Osteoblast (primary cell): ENCODE measurements at regions not wholly inside any gene's neighbourhood (a gene's known extent, or its start where the extent isn't known, plus 50 kb on each side); places are given as distances from the start of the nearest gene placed in this dataset.

ENCODE experiments used
- DNase-seq: peaks from one replicate; pipeline ENCODE4 v3.0.0; 2011; ENCODE audit warnings: low spot score, mixed read lengths; ENCODE audit not compliant: insufficient read length; ENCODE audit errors: missing footprints
- H2AFZ ChIP-seq: 2 replicates; pipeline ENCODE4 v1.6.0; 2011; ENCODE audit warnings: mild to moderate bottlenecking, low read length
- H3K27ac ChIP-seq: 2 replicates; pipeline ENCODE4 v1.5.1; 2011; ENCODE audit warnings: mild to moderate bottlenecking, low read depth, low read length, moderate library complexity
- H3K27me3 ChIP-seq: 2 replicates; pipeline ENCODE4 v1.6.0; 2012; ENCODE audit warnings: mild to moderate bottlenecking, control low read depth, inconsistent platforms, low read length, moderate library complexity; ENCODE audit not compliant: insufficient read depth
- H3K36me3 ChIP-seq: 2 replicates; pipeline ENCODE4 v1.5.1; 2011; ENCODE audit warnings: mild to moderate bottlenecking, low read length, control low read depth, moderate library complexity; ENCODE audit not compliant: insufficient read depth
- H3K4me1 ChIP-seq: 2 replicates; pipeline ENCODE4 v1.5.1; 2011; ENCODE audit warnings: mild to moderate bottlenecking, low read length, control low read depth, moderate library complexity; ENCODE audit not compliant: insufficient read depth
- H3K4me2 ChIP-seq: 2 replicates; pipeline ENCODE4 v1.6.0; 2011; ENCODE audit warnings: mild to moderate bottlenecking, low read length; ENCODE audit not compliant: insufficient read depth
- H3K4me3 ChIP-seq: fragments of 200-600 bp; sonication (generic); 3 replicates; pipeline ENCODE4 v1.5.1; 2012; ENCODE audit warnings: mild to moderate bottlenecking, low read length, inconsistent platforms; ENCODE audit not compliant: insufficient read depth
- H3K79me2 ChIP-seq: 2 replicates; pipeline ENCODE4 v1.6.0; 2012; ENCODE audit warnings: mild to moderate bottlenecking, low read length, control low read depth, inconsistent platforms; ENCODE audit not compliant: insufficient read depth
- H3K9me3 ChIP-seq: 2 replicates; pipeline ENCODE4 v1.5.1; 2011; ENCODE audit warnings: low read depth, low read length, control low read depth
- H4K20me1 ChIP-seq: 2 replicates; pipeline ENCODE4 v1.6.0; 2012; ENCODE audit warnings: mild to moderate bottlenecking, low read length, control low read depth; ENCODE audit not compliant: insufficient read depth
- CTCF ChIP-seq: IDR thresholded peaks from 2 replicates; pipeline ENCODE4 v1.5.1; 2011; ENCODE audit warnings: mild to moderate bottlenecking, low read depth, low read length, moderate library complexity; ENCODE audit errors: extremely low read depth

- H2AFZ ChIP-seq, result no peak overlapping the region
- H4K20me1 ChIP-seq, result no peaks in the 10 kb centered on the region
- H3K9me3 ChIP-seq, result peaks cover 3% of the 10 kb centered on the region
- DNase-seq, result no peak
- no peaks in the 10 kb centered on the region for H3K27me3 ChIP-seq
- no peaks in the 10 kb centered on the region for H3K36me3 ChIP-seq
- no peaks in the 10 kb centered on the region for H3K79me2 ChIP-seq
- H3K4me1 ChIP-seq, result no peaks in the 10 kb centered on the region
- TF ChIP-seq CTCF, result no peak
- H3K27ac ChIP-seq, result no peak overlapping the region
- no peak overlapping the region for H3K4me3 ChIP-seq
- no peak overlapping the region for H3K4me2 ChIP-seq
These were observed 1402.3 kb upstream of the LRRTM1 start for GRCh38 chr2:81706856-81707255.

GRCh38 chr2:81703831-81704230 is 1399.3 kb upstream of the LRRTM1 start:
- Histone ChIP-seq H4K20me1 (no peaks in the 10 kb centered on the region), H2AFZ (no peak overlapping the region), H3K4me2 (no peak overlapping the region), H3K4me1 (no peaks in the 10 kb centered on the region), H3K27me3 (no peaks in the 10 kb centered on the region), H3K9me3 (peaks cover 3% of the 10 kb centered on the region), H3K36me3 (no peaks in the 10 kb centered on the region), H3K4me3 (no peak overlapping the region), H3K79me2 (no peaks in the 10 kb centered on the region), H3K27ac (no peak overlapping the region)
- no peak for TF ChIP-seq CTCF
- no peak for DNase-seq

GRCh38 chr2:81692566-81692965 is 1388.0 kb upstream of the LRRTM1 start:
- Histone ChIP-seq H4K20me1 (no peaks in the 10 kb centered on the region), H2AFZ (no peak overlapping the region), H3K79me2 (no peaks in the 10 kb centered on the region), H3K27me3 (no peaks in the 10 kb centered on the region), H3K36me3 (no peaks in the 10 kb centered on the region), H3K4me2 (no peak overlapping the region), H3K27ac (no peak overlapping the region), H3K4me3 (no peak overlapping the region), H3K9me3 (peaks cover 2% of the 10 kb centered on the region), H3K4me1 (no peaks in the 10 kb centered on the region)
- no peak for DNase-seq
- no peak for TF ChIP-seq CTCF

- no peaks in the 10 kb centered on the region for H3K27me3 ChIP-seq
- H3K27ac ChIP-seq, result no peak overlapping the region
- H2AFZ ChIP-seq, result no peak overlapping the region
- no peaks in the 10 kb centered on the region for H3K79me2 ChIP-seq
- no peak overlapping the region for H3K4me2 ChIP-seq
- no peaks in the 10 kb centered on the region for H3K4me1 ChIP-seq
- H4K20me1 ChIP-seq, result no peaks in the 10 kb centered on the region
- H3K9me3 ChIP-seq, result no peaks in the 10 kb centered on the region
- DNase-seq, result no peak
- no peaks in the 10 kb centered on the region for H3K36me3 ChIP-seq
- TF ChIP-seq CTCF, result no peak
- no peak overlapping the region for H3K4me3 ChIP-seq
These were observed 1371.1 kb upstream of the LRRTM1 start for GRCh38 chr2:81675641-81676040.
